Panc1 (cell line): ENCODE measurements at regions not wholly inside any gene's neighbourhood (a gene's known extent, or its start where the extent isn't known, plus 50 kb on each side); places are given as distances from the start of the nearest gene placed in this dataset.

Experiments used
- ATAC-seq: fragments of 200-7000 bp; cut with Tn5 transposase; 2 replicates; pipeline ENCODE4 v1.9.1; 2020; ENCODE audit warnings: mild to moderate bottlenecking, moderate library complexity
- BruUV-seq: library from RNA; stranded (reverse); fragments of 400-500 nt; replicated peaks from 2 replicates; lab custom pipeline; 2021; lab: Mats Ljungman, UMichigan
- CTCF ChIA-PET: fragments of 300-600 bp; sonication (Branson Sonifier 250); formaldehyde crosslinking; loops from one replicate; lab custom pipeline; 2022; ENCODE audit warnings: antibody characterized with exemption; lab: Charles Lee
- POLR2A ChIA-PET: fragments of 300-600 bp; sonication (Branson Sonifier 250); formaldehyde crosslinking; loops from one replicate; lab custom pipeline; 2022; ENCODE audit warnings: antibody characterized with exemption; lab: Charles Lee
- DNase-seq: peaks from one replicate; pipeline ENCODE4 v3.0.0-alpha.2; 2010; ENCODE audit warnings: low read depth, low spot score
- H3K27ac ChIP-seq: 2 replicates; pipeline ENCODE4 v1.5.1; 2011; ENCODE audit warnings: mild to moderate bottlenecking, low read length, inconsistent platforms
- H3K27me3 ChIP-seq: fragments of 200-500 bp; sonication (Bioruptor generic); 2 replicates; pipeline ENCODE4 v1.6.0; 2014; ENCODE audit warnings: low read length, inconsistent platforms; ENCODE audit not compliant: control insufficient read depth, insufficient read depth
- H3K36me3 ChIP-seq: fragments of 200-500 bp; sonication (Bioruptor generic); 2 replicates; pipeline ENCODE4 v1.5.1; 2014; ENCODE audit warnings: inconsistent platforms, mild to moderate bottlenecking, low read length, moderate library complexity; ENCODE audit not compliant: control insufficient read depth, insufficient read depth
- H3K4me1 ChIP-seq: 2 replicates; pipeline ENCODE4 v1.5.1; 2011; ENCODE audit warnings: inconsistent platforms, mild to moderate bottlenecking, low read length, moderate library complexity; ENCODE audit not compliant: control insufficient read depth, insufficient read depth
- H3K4me3 ChIP-seq, 2 experiments: 2 replicates each; pipeline ENCODE4 v1.5.1; 2011 to 2012; ENCODE audit warnings: low read depth in 2 of 2, low read length in 2 of 2, mild to moderate bottlenecking in 2 of 2, inconsistent platforms in 1 of 2, moderate library complexity in 1 of 2
- H3K9me3 ChIP-seq: fragments of 200-500 bp; sonication (Bioruptor generic); 2 replicates; pipeline ENCODE4 v1.5.1; 2014; ENCODE audit warnings: low read depth, mild to moderate bottlenecking, inconsistent platforms, low read length, moderate library complexity; ENCODE audit not compliant: control insufficient read depth, insufficient read depth
- POLR2AphosphoS5 ChIP-seq: IDR thresholded peaks from 2 replicates; pipeline ENCODE4 v1.6.1; 2012; ENCODE audit warnings: mild to moderate bottlenecking, low read depth, low read length, moderate library complexity
- SIN3A ChIP-seq: IDR thresholded peaks from 2 replicates; pipeline ENCODE4 v1.6.1; 2012; ENCODE audit warnings: low read depth, mild to moderate bottlenecking, low read length, moderate library complexity, borderline replicate concordance; ENCODE audit not compliant: insufficient read depth
- TCF7L2 ChIP-seq: IDR thresholded peaks from 2 replicates; pipeline ENCODE4 v1.6.1; 2011; ENCODE audit warnings: mild to moderate bottlenecking, low read depth, low read length, inconsistent platforms
- in situ Hi-C: cut with HindIII; loops from 2 replicates; pipeline ENCODE4 v1.10.0; 2016; ENCODE audit warnings: low sequenced_read_pairs, low pct_unique_long_range_greater_than_20kb
- intact Hi-C: fragments of 100-400 bp; cut with micrococcal nuclease; formaldehyde crosslinking; loops from one replicate; pipeline ENCODE4 v1.10.0; 2022; ENCODE audit not compliant: unreplicated experiment
- TF ChIP-seq, protein P1 (sequence below), 2 experiments: IDR thresholded peaks; 2 replicates each; pipeline ENCODE4 v1.6.1; 2011 to 2012; ENCODE audit warnings: low read depth in 2 of 2, control low read depth in 1 of 2, low read length in 1 of 2, mild to moderate bottlenecking in 1 of 2, moderate library complexity in 1 of 2; ENCODE audit not compliant: insufficient read depth in 1 of 2
- TF ChIP-seq, protein P2 (sequence below): fragments of 450-650 bp; IDR thresholded peaks from 2 replicates; pipeline ENCODE4 v1.5.1; 2017; ENCODE audit warnings: mild to moderate bottlenecking

DNA sequence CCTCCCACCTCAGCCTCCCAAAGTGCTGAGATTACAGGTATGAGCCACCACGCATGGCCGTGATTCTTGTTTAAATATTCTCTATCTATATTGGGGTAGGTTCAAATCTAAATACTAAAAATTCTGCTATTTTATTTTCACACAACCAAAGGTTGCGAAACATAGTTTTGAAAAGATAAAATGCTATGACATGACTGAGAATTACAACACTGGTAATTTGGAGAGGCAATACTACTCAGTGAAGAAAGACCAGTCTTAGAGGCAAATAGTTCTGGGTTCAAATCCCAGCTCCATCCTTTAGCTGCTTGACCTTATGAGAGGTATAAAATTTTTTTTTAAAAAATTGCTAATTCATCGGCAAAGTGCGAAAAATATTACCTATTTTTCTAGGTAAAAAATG is 137.0 kb upstream of the PREP start:
- DNase-seq: no peak
- ChIA-PET CTCF (interaction anchor here (0.6 kb wide), 1 partner anchor 23 kb away, joined by 7 read pairs; no protein-coding TSS in a partner anchor), POLR2A (no interaction called here)
- no TSS peak for BruUV-seq
- Histone ChIP-seq H3K4me1 (no peaks in the 10 kb centered on the region), H3K27me3 (no peaks in the 10 kb centered on the region), H3K27ac (no peak overlapping the region), H3K9me3 (no peaks in the 10 kb centered on the region), H3K36me3 (no peaks in the 10 kb centered on the region), H3K4me3 (no peak overlapping the region)
- intact Hi-C loops (no loop called here), in situ Hi-C loops (no loop called here)
- ATAC-seq: no peak
- TF ChIP-seq, protein P1, sequence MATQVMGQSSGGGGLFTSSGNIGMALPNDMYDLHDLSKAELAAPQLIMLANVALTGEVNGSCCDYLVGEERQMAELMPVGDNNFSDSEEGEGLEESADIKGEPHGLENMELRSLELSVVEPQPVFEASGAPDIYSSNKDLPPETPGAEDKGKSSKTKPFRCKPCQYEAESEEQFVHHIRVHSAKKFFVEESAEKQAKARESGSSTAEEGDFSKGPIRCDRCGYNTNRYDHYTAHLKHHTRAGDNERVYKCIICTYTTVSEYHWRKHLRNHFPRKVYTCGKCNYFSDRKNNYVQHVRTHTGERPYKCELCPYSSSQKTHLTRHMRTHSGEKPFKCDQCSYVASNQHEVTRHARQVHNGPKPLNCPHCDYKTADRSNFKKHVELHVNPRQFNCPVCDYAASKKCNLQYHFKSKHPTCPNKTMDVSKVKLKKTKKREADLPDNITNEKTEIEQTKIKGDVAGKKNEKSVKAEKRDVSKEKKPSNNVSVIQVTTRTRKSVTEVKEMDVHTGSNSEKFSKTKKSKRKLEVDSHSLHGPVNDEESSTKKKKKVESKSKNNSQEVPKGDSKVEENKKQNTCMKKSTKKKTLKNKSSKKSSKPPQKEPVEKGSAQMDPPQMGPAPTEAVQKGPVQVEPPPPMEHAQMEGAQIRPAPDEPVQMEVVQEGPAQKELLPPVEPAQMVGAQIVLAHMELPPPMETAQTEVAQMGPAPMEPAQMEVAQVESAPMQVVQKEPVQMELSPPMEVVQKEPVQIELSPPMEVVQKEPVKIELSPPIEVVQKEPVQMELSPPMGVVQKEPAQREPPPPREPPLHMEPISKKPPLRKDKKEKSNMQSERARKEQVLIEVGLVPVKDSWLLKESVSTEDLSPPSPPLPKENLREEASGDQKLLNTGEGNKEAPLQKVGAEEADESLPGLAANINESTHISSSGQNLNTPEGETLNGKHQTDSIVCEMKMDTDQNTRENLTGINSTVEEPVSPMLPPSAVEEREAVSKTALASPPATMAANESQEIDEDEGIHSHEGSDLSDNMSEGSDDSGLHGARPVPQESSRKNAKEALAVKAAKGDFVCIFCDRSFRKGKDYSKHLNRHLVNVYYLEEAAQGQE (IDR thresholded peaks at IDR 0.05; ENCODE audit: insufficient read depth in 1 of 2, low read depth in 2 of 2, low read length in 1 of 2): no peak
- TF ChIP-seq SIN3A (no peak), POLR2AphosphoS5 (no peak), TCF7L2 (no peak)
- TF ChIP-seq, protein P2, sequence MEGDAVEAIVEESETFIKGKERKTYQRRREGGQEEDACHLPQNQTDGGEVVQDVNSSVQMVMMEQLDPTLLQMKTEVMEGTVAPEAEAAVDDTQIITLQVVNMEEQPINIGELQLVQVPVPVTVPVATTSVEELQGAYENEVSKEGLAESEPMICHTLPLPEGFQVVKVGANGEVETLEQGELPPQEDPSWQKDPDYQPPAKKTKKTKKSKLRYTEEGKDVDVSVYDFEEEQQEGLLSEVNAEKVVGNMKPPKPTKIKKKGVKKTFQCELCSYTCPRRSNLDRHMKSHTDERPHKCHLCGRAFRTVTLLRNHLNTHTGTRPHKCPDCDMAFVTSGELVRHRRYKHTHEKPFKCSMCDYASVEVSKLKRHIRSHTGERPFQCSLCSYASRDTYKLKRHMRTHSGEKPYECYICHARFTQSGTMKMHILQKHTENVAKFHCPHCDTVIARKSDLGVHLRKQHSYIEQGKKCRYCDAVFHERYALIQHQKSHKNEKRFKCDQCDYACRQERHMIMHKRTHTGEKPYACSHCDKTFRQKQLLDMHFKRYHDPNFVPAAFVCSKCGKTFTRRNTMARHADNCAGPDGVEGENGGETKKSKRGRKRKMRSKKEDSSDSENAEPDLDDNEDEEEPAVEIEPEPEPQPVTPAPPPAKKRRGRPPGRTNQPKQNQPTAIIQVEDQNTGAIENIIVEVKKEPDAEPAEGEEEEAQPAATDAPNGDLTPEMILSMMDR: no peak

DNA sequence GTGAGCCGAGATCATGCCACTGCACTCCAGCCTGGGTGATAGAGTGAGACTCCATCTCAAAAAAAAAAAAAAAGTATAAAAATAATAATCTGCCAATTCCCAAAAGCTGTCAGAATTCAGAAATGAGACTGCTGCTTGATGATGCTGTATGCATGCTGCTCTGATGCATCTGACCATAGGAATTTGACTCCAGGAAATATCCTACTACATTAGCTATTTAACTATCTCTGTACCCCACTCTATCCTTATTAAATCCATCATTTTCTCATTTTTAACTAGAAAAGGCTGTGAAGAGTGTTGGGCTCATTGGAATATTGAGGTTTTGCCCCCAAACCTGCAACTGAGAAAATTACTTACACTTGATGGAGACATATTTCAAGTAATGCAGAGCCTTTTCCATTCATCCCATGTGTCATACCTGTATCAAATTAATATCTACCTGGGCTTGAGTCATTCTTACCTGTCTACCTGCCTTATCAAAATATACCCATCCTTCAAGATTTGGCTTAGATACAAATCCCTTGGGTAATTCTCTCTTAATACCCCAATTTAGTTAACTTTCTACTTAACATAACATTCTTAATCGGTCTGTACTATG is 135.2 kb upstream of the PREP start:
- Histone ChIP-seq H3K4me3 (no peak overlapping the region), H3K27ac (no peak overlapping the region), H3K27me3 (no peaks in the 10 kb centered on the region), H3K9me3 (no peaks in the 10 kb centered on the region), H3K36me3 (no peaks in the 10 kb centered on the region), H3K4me1 (no peaks in the 10 kb centered on the region)
- no TSS peak for BruUV-seq
- CTCF ChIA-PET: no interaction called here
- TF ChIP-seq, protein P1 (IDR thresholded peaks at IDR 0.05; ENCODE audit: insufficient read depth in 1 of 2, low read depth in 2 of 2, low read length in 1 of 2): no peak
- TF ChIP-seq SIN3A: no peak
- TF ChIP-seq, protein P2: no peak
- TF ChIP-seq POLR2AphosphoS5: no peak
- TF ChIP-seq TCF7L2: no peak
- in situ Hi-C loops (no loop called here), intact Hi-C loops (no loop called here)
- no peak for DNase-seq
- no peak for ATAC-seq
- POLR2A ChIA-PET: no interaction called here
